ENCODE measurements at regions not wholly inside any gene's neighbourhood (a gene's known extent, or its start where the extent isn't known, plus 50 kb on each side); places are given as distances from the start of the nearest gene placed in this dataset.

GRCh38 chr2:238699307-238700116 lies 148.4 kb upstream of the TWIST2 start:
- Histone ChIP-seq H3K4me3 (ENCODE audit: low read depth, low read length) (no peak overlapping the region), H3K4me1 (ENCODE audit: control insufficient read depth, insufficient read depth, low read length) (no peaks in the 10 kb centered on the region), H3K9me3 (ENCODE audit: control insufficient read depth, insufficient read depth, low read depth, low read length) (no peaks in the 10 kb centered on the region), H3K27ac (ENCODE audit: extremely low read depth, low read depth, low read length) (no peak overlapping the region), H3K36me3 (ENCODE audit: control insufficient read depth in 2 of 2, insufficient read depth in 1 of 2, low read length in 2 of 2) (no peaks in the 10 kb centered on the region)
- CTCF ChIA-PET: interaction anchor here (0.6 to 1.7 kb wide), 4 partner anchors 21 to 342 kb away, joined by 3 to 6 read pairs (median 4); no protein-coding TSS in a partner anchor
- TF ChIP-seq YY1 (tag by site-specific recombination; IDR thresholded peaks at IDR 0.05) (no peak), ZNF658 (tag by site-specific recombination; IDR thresholded peaks at IDR 0.05) (no peak), ZBTB20 (tag by site-specific recombination; IDR thresholded peaks at IDR 0.05) (no peak), ZNF449 (tag by site-specific recombination; IDR thresholded peaks at IDR 0.05) (no peak), HOXA7 (CRISPR knock-in tag; IDR thresholded peaks at IDR 0.05; ENCODE audit: borderline replicate concordance) (no peak), ZBTB21 (tag by site-specific recombination; IDR thresholded peaks at IDR 0.05) (no peak), GLIS1 (tag by site-specific recombination; IDR thresholded peaks at IDR 0.05) (no peak), ZNF248 (tag by site-specific recombination; IDR thresholded peaks at IDR 0.05) (no peak), ZSCAN16 (tag by site-specific recombination; IDR thresholded peaks at IDR 0.05) (no peak), SCRT1 (tag by site-specific recombination; IDR thresholded peaks at IDR 0.05; ENCODE audit: borderline replicate concordance) (no peak), ZNF544 (tag by site-specific recombination; IDR thresholded peaks at IDR 0.05) (no peak)
- POLR2A ChIA-PET: no interaction called here

- POLR2A ChIA-PET: no interaction called here
- CTCF ChIA-PET: interaction anchor here (0.6 to 1.7 kb wide), 3 partner anchors 20 to 342 kb away, joined by 4 to 6 read pairs (median 5); no protein-coding TSS in a partner anchor
Observed at GRCh38 chr2:238700117-238700457, 147.8 kb upstream of the TWIST2 start.

GRCh38 chr2:238700506-238701340 lies 147.2 kb upstream of the TWIST2 start:
- CTCF ChIA-PET: interaction anchor here (1.7 kb wide), 1 partner anchor 19 kb away, joined by 6 read pairs; no protein-coding TSS in a partner anchor

More at GRCh38 chr2:238700117-238700457, 147.8 kb upstream of the TWIST2 start:
- no peaks in the 10 kb centered on the region for H3K9me3 ChIP-seq (ENCODE audit: control insufficient read depth, insufficient read depth, low read depth, low read length)
- H3K4me3 ChIP-seq (ENCODE audit: low read depth, low read length): no peak overlapping the region
- no peaks in the 10 kb centered on the region for H3K36me3 ChIP-seq (ENCODE audit: control insufficient read depth in 2 of 2, insufficient read depth in 1 of 2, low read length in 2 of 2)
- no peaks in the 10 kb centered on the region for H3K4me1 ChIP-seq (ENCODE audit: control insufficient read depth, insufficient read depth, low read length)
- no peak for TF ChIP-seq ZNF707 (tag by site-specific recombination; IDR thresholded peaks at IDR 0.05)
- no peak overlapping the region for H3K27ac ChIP-seq (ENCODE audit: extremely low read depth, low read depth, low read length)

More at GRCh38 chr2:238700506-238701340, 147.2 kb upstream of the TWIST2 start:
- POLR2A ChIA-PET: no interaction called here
- Histone ChIP-seq H3K27ac (ENCODE audit: extremely low read depth, low read depth, low read length) (no peak overlapping the region), H3K4me3 (ENCODE audit: low read depth, low read length) (no peak overlapping the region), H3K9me3 (ENCODE audit: control insufficient read depth, insufficient read depth, low read depth, low read length) (no peaks in the 10 kb centered on the region), H3K36me3 (ENCODE audit: control insufficient read depth in 2 of 2, insufficient read depth in 1 of 2, low read length in 2 of 2) (no peaks in the 10 kb centered on the region), H3K4me1 (ENCODE audit: control insufficient read depth, insufficient read depth, low read length) (no peaks in the 10 kb centered on the region)
- TF ChIP-seq ZBTB48 (tag by site-specific recombination; IDR thresholded peaks at IDR 0.05) (no peak), ZNF621 (tag by site-specific recombination; IDR thresholded peaks at IDR 0.05) (no peak), EGR2 (tag by site-specific recombination; IDR thresholded peaks at IDR 0.05; ENCODE audit: low read depth) (no peak), ZNF701 (tag by site-specific recombination; IDR thresholded peaks at IDR 0.05) (no peak), ZNF394 (tag by site-specific recombination; IDR thresholded peaks at IDR 0.05; ENCODE audit: borderline replicate concordance) (no peak), ZFP37 (tag by site-specific recombination; IDR thresholded peaks at IDR 0.05) (no peak)
